ENCODE measurements at regions not wholly inside any gene's neighbourhood (a gene's known extent, or its start where the extent isn't known, plus 50 kb on each side); places are given as distances from the start of the nearest gene placed in this dataset.

DNA sequence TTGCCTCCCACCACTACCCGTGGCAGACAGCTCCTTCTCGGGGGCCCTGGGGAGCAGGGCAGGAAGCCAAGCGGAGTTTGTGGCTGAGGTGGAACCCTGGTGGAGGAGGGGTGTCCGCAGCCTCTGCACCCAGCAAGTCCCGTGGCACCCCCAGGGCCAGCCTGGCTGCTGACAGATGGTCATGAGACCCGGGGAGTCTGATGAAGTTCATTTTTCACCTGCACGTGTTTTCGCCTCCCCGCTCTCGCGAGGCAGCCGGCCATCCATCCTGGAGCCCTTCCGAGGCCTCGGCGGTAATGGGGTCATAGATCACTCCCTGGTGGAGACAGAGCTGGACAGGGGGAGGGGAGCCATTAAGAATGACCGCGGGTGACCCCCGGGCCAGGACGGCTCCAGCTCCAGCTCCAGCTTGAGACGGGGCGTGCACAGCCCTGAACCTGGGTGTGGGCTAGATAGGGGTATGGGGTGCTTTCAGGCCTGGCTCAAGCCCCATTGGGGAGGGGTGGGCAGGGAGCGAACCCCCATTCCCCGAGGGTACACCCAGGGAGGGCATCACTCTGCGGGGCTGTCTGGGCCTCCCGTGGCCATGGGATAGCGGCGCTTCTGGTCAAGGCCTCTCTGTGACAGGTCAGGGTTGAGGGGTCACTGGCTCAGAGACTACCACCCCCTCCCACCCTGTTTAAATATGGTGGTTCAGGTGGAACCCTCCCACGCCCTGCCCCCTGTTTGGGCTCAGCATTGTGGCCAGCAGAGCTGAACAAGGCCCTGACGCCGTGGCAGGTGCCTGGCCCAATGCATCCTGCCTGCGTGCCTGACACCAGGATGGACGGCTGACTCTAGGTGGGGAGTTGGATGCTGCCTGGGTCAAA, 227.4 kb upstream of the GSE1 start:
- no peaks in the 10 kb centered on the region for H3K9me3 ChIP-seq
- no peak for DNase-seq (ENCODE audit: extremely low spot score in 2 of 2)
- no peak overlapping the region for H3K27ac ChIP-seq
- intact Hi-C loops (cut with DNase I), result no loop called here
- H3K36me3 ChIP-seq, result no peaks in the 10 kb centered on the region
- no peak overlapping the region for H3K4me3 ChIP-seq
- peaks cover 24% of the 10 kb centered on the region for H3K4me1 ChIP-seq
- no peaks in the 10 kb centered on the region for H3K27me3 ChIP-seq
- TF ChIP-seq POLR2A (IDR thresholded peaks at IDR 0.05) (no peak), POLR2AphosphoS5 (IDR thresholded peaks at IDR 0.05; ENCODE audit: insufficient read depth in 1 of 2, low read depth in 1 of 2) (no peak)
- TF ChIP-seq, protein P1, sequence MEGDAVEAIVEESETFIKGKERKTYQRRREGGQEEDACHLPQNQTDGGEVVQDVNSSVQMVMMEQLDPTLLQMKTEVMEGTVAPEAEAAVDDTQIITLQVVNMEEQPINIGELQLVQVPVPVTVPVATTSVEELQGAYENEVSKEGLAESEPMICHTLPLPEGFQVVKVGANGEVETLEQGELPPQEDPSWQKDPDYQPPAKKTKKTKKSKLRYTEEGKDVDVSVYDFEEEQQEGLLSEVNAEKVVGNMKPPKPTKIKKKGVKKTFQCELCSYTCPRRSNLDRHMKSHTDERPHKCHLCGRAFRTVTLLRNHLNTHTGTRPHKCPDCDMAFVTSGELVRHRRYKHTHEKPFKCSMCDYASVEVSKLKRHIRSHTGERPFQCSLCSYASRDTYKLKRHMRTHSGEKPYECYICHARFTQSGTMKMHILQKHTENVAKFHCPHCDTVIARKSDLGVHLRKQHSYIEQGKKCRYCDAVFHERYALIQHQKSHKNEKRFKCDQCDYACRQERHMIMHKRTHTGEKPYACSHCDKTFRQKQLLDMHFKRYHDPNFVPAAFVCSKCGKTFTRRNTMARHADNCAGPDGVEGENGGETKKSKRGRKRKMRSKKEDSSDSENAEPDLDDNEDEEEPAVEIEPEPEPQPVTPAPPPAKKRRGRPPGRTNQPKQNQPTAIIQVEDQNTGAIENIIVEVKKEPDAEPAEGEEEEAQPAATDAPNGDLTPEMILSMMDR (IDR thresholded peaks at IDR 0.05), result no peak

DNA sequence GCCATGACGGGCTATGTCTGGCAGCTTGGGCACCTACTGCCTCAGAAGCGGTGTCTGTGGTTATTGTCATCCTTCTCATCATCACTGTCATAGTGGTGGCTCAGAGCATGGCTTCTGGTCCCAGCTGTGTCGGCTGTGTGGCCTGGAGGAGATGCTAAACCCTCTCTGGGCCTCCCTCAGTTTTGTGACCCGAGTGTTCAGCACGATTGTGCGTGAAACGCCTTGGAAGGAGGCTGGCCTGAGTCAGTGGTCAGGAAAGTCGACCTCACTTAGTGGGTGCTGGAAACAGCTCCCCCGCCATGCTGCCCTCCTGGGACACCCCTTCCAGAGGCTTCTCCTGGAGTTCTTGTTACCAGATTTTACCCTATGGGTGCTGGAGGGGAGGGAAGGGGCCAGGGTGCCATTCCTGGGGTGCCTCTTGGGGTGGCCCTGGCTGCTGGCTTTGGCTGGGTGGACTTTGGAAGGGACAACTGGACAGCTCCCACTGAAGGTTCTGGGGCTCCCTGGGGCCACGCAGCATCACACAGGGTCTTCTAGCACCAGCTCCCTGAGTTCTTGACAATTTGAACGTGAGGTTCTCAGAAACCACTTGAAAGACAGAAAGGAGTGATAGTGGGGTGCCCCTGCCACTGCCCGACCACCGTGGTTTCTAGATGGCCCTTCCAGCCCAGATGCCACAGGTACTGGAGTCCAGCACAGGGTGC, 226.5 kb upstream of the GSE1 start:
- intact Hi-C loops (cut with DNase I), result no loop called here
- no peaks in the 10 kb centered on the region for H3K27me3 ChIP-seq
- no peaks in the 10 kb centered on the region for H3K9me3 ChIP-seq
- TF ChIP-seq, protein P1 (IDR thresholded peaks at IDR 0.05), result no peak
- no peak for TF ChIP-seq POLR2A (IDR thresholded peaks at IDR 0.05)
- TF ChIP-seq POLR2AphosphoS5 (IDR thresholded peaks at IDR 0.05; ENCODE audit: insufficient read depth in 1 of 2, low read depth in 1 of 2), result no peak
- no peak overlapping the region for H3K4me3 ChIP-seq
- H3K27ac ChIP-seq, result no peak overlapping the region
- no peak for DNase-seq (ENCODE audit: extremely low spot score in 2 of 2)
- no peaks in the 10 kb centered on the region for H3K36me3 ChIP-seq
- H3K4me1 ChIP-seq, result peaks cover 33% of the 10 kb centered on the region

DNA sequence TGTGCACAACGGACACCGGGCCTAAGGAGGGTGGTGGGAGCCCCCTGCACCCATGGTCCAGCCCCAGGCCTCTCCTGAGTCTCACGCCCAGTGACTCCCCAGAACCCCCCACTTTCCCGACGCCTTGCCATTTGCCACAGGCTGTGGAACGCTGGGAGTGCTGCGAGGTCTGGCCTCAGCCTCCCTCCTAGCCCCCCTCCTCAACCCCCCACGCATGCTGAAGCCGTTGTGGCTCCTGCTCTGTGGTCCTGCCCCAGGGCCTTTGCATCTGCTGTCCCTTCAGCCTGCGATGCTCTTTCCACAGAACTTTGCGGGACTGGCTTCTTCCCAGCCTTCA, 226.0 kb upstream of the GSE1 start:
- no peak overlapping the region for H3K27ac ChIP-seq

DNA sequence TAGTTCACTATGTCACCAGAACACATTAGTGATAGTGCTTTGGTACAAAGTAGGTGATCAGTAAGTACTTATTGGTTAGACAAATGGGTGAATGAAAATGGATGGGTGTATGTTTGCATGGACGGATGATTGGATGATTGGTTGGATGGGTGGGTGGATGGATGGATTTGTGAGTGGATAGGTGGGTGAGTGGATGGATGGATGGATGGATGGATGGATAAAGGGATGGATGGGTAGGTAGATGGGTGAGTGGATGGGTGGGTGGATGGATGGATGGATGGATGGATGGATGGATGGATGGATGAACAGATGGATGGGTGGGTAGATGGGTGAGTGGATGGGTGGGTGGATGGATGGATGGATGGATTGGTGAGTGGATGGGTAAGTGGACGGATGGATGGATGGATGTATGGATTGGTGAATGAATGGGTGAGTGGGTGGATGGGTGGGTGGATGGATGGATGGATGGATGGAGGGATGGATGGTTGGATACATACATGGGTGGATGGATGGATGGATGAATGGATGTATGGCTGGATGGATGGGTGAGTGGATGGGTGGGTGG, 225.3 kb upstream of the GSE1 start:
- Histone ChIP-seq H3K4me3 (no peak overlapping the region), H3K27ac (no peak overlapping the region), H3K9me3 (no peaks in the 10 kb centered on the region), H3K27me3 (no peaks in the 10 kb centered on the region), H3K4me1 (peaks cover 35% of the 10 kb centered on the region), H3K36me3 (no peaks in the 10 kb centered on the region)
- TF ChIP-seq POLR2A (IDR thresholded peaks at IDR 0.05), result no peak
- TF ChIP-seq, protein P1 (IDR thresholded peaks at IDR 0.05), result no peak
- TF ChIP-seq POLR2AphosphoS5 (IDR thresholded peaks at IDR 0.05; ENCODE audit: insufficient read depth in 1 of 2, low read depth in 1 of 2), result no peak
- no peak for DNase-seq (ENCODE audit: extremely low spot score in 2 of 2)
- intact Hi-C loops (cut with DNase I), result no loop called here

More for the DNA sequence above, 226.0 kb upstream of the GSE1 start:
- intact Hi-C loops (cut with DNase I), result no loop called here
- TF ChIP-seq POLR2AphosphoS5 (IDR thresholded peaks at IDR 0.05; ENCODE audit: insufficient read depth in 1 of 2, low read depth in 1 of 2) (no peak), POLR2A (IDR thresholded peaks at IDR 0.05) (no peak)
- TF ChIP-seq, protein P1 (IDR thresholded peaks at IDR 0.05), result no peak
- Histone ChIP-seq H3K36me3 (no peaks in the 10 kb centered on the region), H3K9me3 (no peaks in the 10 kb centered on the region), H3K4me1 (peaks cover 35% of the 10 kb centered on the region), H3K4me3 (no peak overlapping the region), H3K27me3 (no peaks in the 10 kb centered on the region)
- no peak for DNase-seq (ENCODE audit: extremely low spot score in 2 of 2)

Measured in vagina (tissue), 2 donors.